ENCODE measurements at regions not wholly inside any gene's neighbourhood (a gene's known extent, or its start where the extent isn't known, plus 50 kb on each side); places are given as distances from the start of the nearest gene placed in this dataset.
"Not testable (repeated sequence)": the region's sequence is repeated elsewhere in the genome, so short reads cannot be mapped to it uniquely, and the experiment has no call there.

DNA sequence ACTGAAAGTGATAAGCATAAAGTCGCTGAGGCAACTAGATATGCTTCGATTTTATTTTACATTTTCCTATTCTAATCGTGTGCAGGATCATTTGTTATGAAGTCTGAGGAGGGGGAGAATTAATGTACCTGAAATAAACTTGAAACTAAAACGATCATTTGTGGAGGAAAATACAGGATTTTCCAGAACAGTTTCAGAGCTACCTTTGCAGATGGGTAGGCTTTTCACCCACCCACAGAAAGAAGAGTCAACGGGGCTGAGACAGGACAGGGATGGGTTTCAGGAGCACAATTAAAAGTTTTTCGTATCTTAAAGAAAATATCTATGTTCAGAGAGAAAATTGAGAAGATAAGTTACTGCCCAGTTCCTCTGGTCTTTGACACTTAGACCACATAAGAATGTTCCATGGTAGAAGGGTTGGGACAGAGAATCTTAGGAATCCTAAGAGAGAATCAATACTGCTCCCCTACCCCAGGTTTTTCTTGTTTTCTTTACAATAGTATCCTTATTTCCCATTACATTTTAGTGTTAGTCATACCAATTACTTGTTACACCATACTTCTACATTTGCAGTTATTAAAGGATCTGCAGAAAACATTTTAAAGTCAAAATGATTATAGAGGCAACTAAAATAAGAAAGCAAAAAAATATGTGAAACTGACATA lies 211.4 kb downstream of the DEPDC1B start:
- DNase-seq (ENCODE audit: low spot score): no peak

DNA sequence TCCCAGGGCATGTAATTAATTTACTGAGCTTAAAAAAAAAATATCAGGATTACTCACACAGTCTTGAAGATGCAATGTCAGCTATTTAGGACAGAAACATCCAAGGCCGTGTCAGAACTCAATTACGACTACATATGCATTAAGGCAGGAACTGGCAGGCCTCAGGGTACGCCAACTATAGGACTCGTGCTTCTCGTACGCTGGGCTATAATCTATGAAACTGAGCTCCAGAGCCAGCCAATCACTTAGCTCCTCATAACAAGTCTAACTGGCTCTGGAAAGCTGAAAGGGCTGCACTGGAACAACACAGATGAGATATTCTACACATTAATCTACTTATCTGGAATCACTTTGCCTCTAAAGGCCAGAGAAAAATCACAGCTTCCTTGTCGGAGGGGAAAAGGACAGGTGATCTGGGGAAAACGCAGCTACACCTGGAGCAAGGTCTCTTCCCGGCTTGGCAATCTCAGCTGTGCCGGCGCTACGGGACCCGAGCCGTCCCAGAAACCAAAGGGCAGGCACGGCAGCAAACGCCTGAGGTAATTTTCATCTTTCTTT lies 212.0 kb downstream of the DEPDC1B start:
- DNase-seq (ENCODE audit: low spot score): no peak

DNA sequence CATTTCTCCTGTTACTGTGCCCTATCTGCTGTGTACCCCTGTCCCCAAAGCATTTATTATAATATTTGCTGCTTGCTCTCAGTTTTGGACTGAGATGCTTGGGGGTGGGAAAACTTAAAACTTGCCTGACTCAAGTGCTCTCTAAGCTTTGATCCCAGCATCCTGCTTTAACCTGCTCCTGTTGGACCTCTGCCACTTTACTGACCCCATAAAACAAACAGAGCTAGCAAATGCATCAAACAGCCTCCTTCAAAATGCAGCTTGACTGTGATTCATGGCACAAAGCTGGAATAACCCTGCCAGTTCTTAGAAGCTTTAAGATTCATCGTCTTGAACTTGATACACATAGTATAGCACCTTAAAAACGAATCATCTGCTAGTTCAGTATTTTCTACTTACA lies 212.5 kb downstream of the DEPDC1B start:
- DNase-seq (ENCODE audit: low spot score): no peak

DNA sequence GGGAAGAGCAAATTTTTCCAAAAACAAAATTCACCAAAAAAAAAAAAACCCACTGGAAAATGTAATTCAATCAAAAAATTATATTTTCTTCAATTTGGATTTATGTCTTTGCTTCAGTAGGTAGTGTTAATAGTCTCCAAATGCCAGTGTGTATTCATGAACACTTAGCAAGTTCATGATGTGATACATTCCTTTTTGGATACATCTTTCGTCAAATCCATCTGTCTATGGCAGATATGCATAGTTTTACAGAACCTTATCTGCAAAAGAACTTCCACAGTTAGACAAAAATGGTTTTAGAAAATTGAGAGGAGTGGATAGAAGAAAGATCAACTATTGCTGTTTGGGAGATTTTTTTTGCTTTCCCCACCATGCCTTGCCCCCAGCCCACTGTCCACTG lies 214.6 kb downstream of the DEPDC1B start:
- no peak for DNase-seq (ENCODE audit: low spot score)

DNA sequence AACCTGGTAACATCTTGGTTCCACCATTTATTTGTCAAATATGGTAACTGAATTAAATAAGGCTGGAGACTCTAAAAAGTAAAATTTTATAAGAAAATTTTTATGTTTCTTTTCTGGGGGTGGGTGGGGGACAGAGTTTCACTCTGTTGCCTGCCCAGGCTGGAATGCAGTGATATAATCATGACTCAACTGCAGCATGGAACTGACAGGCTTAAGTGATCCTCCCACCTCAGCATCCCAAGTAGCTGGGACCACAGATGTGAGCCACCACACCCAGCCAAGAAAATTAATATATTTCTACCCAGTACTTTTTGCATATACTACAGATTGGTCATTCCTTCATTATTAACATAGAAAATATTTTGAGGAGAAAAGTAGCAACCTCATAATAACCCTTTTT lies 216.9 kb downstream of the DEPDC1B start:
- DNase-seq (ENCODE audit: low spot score): no peak

DNA sequence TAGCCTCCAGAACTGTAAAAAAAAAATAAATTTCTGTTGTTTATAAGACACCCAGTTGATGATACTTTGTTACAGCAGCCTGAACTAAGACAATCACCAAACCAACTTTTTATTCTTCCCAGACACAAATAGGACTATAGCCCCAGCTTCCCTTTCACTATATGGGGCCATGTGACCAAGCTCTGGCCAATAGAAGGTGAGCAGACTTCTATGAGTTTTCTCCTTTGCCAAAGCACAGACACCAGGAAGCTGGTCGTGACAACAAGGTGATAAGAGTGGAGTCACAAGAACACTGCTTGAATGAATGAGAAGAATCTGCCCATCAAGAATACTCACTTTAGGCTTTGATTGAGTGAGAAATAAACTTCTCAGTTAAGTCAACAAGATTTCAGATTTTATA lies 217.7 kb downstream of the DEPDC1B start:
- no peak for DNase-seq (ENCODE audit: low spot score)

DNA sequence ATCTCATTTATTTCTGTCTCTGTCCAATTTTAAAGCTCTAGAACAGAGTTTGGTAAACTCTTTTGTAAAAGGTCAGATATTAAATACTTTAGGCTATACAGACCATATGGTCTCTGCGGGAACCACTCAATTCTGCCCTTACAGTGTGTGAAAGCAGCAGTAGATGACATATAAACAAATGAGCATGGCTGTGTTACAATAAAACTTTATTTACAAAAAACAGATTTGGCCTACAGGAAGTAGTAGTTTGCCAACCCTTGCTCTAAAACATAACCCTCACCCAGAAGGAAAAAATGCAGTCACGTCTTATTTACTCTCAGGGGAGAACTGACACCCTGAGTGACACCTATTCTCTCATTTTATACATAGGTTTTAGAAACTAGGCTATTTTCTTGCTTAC lies 220.4 kb downstream of the DEPDC1B start:
- no peak for DNase-seq (ENCODE audit: low spot score)

DNA sequence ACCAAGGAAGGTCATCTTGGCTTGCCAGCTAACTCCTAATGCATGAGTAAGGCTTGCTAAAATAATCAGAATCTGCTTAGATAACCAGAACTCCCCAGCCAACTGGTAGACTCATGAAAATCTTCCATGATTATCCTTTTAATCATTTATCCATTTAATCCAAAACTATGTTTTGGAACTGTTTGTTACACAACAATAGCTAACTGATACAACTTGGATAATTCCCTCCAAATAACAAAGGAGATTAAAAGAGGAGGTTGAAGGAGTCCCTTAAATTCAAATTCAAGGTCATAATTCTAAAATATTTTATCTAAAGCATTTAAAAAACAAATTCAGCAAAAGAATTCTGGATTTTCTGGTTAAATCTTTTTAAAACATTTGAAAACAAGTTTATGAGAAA lies 222.1 kb downstream of the DEPDC1B start:
- DNase-seq (ENCODE audit: low spot score): no peak

DNA sequence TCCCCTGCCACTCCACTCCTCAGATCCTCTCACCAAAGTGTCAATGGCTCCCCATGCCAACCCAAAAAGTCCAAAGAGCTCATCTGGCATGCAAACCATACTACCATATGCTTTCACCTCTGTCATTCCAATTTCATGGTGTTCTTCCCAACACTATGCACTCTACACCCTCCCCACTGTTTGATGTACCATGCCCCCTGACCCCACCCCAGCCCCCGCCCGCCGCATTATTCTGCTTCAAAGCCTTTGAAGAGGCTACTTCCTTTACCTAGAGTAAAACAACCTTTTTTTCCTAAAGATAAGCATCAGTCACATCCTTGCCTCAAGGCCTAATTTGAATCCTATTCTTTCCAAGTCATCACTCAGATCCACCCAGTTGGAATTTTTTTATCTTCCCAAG lies 226.3 kb downstream of the DEPDC1B start:
- DNase-seq (ENCODE audit: low spot score): no peak

DNA sequence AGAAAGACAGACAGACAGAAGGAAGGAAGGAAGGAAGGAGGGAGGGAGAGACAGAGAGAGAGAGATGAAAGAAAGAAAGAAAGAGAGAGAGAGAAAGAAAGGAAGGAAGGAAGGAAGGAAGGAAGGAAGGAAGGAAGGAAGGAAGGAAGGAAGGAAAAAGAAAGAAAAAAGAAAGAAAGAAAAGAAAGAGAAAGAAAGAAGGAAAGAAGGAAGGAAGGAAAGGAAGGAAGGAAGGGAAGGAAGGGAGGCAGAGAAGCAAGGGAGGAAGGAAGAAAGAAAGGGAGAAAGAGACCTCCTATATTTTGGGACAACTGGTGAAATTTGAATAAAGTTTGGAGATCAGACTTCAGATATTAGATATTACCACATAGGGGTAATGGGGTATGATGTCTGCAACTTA lies 226.9 kb downstream of the DEPDC1B start:
- DNase-seq (ENCODE audit: low spot score): not testable (repeated sequence)

DNA sequence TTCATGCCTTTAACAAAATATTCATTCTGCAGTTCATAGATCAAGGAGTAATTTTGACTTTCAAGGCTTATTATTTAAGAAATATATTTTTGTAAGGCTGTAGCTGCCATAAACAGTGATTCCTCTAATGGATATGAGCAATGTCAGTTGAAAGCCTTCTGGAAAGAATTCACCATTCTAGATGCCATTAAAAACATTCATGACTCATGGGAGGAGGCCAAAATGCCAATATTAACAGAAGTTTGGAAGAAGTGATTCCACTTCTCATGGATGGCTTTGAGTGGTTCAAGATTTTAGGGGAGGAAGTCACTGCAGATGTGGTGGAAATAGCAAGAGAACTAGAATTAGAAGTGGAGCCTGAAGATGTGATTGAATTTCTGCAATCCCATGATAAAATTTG lies 229.1 kb downstream of the DEPDC1B start:
- DNase-seq (ENCODE audit: low spot score): no peak

DNA sequence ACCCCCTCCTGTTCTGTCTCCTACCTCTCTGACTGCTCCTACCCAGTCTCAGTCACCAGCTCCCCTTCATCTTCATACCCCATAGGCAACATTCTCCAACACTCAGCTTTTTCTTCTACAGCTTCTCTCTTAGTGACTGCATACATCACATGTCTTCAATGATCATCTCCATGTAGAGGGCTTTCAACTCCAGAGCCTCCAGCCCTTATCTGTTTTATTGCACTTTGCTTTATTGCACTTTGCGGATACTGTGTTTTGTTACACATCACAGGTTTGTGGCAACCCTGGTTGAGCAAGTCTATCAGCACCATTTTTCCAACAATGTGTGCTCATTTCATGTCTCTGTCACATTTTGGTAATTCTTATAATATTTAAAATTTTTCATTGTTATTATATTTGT lies 230.7 kb downstream of the DEPDC1B start:
- DNase-seq (ENCODE audit: low spot score): no peak

DNA sequence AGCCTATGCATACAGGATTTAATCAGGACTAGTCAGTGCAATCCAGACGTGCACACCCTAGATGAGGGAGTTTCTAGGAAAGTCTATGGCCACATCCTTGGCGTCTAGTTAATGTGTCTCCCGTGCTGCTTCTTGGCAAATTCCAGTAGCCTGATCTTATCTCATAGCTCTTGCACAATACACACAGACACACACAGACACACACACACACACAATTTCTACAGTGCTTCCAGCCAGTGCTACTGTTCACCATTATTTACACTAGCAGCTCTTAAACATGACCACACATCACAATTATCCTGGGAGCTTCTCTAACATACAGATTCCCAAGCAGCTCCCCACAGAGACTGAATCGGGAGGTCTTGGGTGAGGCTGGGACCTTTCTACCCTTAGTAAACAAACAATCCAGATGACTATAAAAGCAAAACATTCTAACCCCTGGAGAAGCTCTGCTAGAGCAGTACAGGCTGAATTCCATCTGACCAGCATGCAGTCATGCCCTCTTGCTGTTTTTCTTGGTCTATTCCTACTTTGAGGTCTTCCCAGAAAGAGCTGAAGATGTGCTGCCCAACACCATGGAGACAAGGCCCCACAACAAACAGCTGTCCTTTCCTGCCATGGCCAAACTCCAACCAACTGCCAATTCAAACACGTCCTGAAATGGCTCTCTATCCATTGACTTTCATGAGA lies 236.6 kb downstream of the DEPDC1B start:
- DNase-seq (ENCODE audit: low spot score): peak; percentile 38

DNA sequence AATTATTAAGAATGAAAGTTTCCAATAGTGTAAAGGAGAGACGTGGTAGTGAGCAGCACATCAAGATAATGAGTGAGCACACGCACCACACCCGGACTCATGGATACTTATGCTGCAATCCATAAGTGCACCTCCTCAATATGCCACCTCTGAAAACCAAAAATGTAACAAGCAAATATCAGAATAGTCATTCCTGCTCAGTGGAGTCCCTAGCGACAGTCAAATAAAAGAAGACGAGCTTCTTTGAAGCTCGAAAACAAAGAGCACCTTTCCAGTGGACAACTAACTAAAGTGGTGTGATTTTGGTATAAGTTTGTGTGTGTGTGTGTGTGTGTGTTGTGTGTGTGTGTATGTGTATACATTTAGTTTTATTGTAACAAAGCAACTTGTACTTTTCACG lies 241.3 kb downstream of the DEPDC1B start:
- no peak for DNase-seq (ENCODE audit: low spot score)

DNA sequence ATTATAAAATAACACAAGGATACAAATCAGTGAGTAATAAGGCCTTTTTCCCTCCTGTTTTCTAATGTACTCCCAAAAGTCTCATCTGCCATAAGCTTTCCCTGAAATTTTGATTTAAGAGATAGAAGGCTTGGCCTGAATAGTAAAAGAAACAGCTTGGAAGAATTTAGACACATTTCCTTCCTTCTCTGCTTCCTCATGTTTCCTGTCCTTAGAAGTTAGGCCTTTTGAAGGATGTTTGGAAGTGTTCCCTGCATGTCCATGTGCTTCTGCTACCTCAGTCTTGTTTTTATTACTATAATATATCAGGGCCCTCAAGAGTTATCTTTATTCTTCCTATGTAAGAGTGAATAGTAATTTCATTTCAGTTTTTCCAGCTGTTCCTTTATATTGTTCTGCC lies 242.7 kb downstream of the DEPDC1B start:
- DNase-seq (ENCODE audit: low spot score): no peak

DNA sequence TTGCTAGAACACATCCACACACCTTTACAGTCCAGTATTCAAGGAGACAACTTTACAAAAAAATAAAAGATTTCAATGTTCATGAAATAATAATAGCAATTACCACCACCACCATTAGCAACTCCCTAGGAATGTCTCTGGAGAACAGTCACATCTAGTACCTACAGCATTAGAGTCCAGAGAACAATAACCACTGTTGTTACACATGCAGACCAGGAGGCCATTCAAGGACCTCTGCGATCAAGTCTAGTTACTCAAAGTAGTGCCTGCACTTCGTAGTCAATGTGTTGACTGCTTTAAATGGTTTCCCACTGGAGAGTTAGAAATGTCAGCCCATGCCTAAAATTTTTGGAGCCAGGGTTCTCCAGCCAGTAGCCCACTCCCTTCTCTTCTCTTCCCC lies 244.4 kb downstream of the DEPDC1B start:
- DNase-seq (ENCODE audit: low spot score): no peak

DNA sequence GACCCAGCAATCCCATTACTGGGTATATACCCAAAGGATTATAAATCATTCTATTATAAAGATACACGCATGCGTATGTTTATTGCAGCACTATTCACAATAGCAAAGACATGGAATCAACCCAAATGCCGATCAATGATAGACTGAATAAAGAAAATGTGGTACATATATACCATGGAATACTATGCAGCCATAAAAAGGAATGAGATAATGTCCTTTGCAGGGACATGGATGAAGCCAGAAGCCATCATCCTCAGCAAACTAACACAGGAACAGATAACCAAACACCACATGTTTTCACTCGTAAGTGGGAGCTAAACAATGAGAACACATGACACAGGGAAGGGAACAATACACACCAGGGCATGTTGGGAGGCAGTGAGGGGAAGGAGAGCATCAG lies 245.7 kb downstream of the DEPDC1B start:
- DNase-seq (ENCODE audit: low spot score): not testable (repeated sequence)

DNA sequence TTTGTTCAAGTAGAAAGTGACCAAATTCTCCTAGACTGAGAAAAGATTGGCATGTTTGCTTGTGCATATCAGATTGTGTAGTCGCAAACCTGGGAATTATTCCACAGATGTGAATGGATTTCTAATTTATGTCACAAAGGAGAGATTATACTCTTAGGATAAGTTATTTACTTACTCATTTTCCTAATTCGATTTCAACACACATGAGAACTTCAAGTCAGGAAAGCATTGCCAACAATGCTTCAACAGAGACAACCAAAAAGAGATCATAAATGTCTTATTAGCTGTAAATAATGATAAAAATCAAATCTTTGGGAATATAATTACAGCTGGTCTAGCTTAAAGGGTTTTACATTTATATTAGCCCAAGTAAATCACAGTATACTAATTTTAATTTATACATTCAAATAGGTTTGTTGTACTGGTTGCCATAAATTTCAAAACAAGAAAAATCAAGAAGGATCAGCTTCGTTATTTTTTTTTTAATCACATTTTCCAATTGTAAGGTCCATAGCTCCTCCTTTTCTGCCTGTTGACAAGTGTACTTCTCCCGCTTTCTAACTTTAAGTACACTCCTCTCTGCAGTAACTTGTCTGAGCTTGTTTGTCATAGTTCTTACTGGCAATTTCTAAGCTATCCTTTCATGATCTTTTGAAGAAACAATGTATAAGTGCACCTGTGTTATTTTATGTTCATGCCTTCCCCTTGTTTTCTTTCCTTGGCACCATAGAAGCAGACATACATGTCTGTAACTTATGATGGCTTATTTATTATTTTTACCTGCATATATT lies 246.6 kb downstream of the DEPDC1B start:
- no peak for DNase-seq (ENCODE audit: low spot score)

DNA sequence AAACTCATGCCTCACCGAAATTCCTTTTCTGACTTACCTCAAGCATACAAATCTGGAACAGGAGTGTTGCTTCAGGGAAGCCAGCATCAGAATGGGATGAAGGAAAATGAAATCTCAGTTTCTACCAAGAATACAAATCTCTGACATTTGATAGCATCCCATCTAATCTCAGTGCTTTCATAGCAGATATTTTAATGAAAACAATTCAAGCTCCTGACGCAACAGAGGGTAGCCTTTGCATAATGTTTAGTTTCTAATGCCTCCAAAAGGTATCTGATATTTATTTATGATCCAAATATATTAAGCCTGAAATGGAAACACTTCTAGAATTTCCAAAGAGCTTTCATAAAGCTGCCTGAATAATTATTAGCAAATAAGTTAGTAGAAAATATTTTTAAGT lies 251.4 kb downstream of the DEPDC1B start:
- DNase-seq (ENCODE audit: low spot score): no peak

DNA sequence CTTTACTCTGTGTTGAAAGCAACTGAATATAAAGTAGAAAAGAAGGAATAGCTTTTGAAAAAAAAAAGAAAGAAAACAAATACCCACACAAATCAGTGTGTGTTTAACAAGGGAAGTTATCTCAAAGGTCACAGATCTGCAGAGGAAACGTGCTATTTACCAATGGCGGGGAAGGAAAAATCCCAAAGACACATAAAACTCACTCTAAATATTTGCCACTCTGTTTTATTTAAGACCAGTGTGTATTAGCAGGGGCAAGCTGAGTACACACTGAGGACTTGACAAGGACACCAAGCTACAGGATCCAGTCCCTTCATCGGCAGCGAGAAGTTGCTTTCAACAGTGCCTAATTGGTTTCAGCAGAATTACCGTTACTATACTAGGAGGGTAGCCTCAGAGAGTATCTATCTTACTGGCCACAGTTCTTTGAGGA lies 252.5 kb downstream of the DEPDC1B start:
- no peak for DNase-seq (ENCODE audit: low spot score)

DNA sequence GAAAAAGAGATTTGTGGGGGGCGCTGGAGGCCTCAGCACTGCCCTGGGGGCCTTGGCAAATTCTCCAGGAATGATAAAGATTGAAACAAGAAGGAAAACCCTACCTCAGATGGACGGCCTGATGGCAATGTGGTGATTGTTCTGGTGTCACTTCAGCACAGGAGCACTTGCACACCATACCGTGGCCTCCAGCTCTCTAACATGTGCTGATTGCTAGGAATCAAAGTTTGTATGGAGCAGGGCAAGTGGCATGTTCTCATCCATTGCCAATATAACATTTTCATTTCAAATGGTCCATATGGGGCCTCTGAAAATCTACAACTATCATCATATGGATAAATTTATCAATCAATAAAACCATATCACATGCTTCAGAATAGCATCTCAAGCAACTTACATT lies 253.0 kb downstream of the DEPDC1B start:
- no peak for DNase-seq (ENCODE audit: low spot score)

DNA sequence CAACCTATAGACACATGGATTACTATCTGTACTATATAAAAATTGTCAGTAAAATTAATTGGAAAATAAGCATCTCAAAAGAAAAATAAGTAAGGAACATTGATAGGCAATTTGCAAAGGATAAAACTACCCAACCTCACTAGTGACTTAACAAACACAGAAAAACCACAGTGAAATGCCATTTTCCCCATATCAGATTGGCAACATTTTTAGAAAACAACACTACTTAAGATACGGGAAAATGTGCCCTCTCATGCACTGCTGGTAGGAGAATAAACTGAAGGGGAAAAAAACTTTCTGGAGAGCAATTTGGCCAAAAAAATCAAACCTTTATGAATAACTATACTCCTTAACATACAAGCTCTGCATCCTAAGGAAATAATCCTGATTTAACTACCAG lies 254.0 kb downstream of the DEPDC1B start:
- DNase-seq (ENCODE audit: low spot score): no peak

DNA sequence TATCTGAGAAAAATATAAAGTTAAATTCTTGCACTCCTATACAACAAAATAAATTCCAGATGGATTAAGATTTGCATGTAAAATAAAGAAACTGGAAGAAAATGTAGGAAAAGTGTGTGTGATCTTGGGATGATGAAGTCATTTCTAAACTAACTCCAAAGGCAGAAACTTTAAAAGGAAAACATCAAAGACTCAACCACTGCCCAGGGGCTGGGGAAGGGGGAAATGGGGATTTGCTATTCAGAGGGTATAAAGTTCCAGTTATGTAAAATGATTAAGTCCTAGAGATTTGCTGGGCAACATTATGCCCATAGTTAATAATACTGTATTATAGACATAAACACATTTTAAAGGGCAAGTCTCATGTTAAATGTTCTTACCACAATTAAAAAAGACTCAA lies 254.5 kb downstream of the DEPDC1B start:
- DNase-seq (ENCODE audit: low spot score): no peak
